UCSD-AML1 (cell line): ENCODE measurements at regions not wholly inside any gene's neighbourhood (a gene's known extent, or its start where the extent isn't known, plus 50 kb on each side); places are given as distances from the start of the nearest gene placed in this dataset.
"Not testable (repeated sequence)": the region's sequence is repeated elsewhere in the genome, so short reads cannot be mapped to it uniquely, and the experiment has no call there.

Source experiments
- DNase-seq: peaks from one replicate; lab custom pipeline; 2025; ENCODE audit not compliant: unreplicated experiment; lab: John Stamatoyannopoulos, UW

DNA sequence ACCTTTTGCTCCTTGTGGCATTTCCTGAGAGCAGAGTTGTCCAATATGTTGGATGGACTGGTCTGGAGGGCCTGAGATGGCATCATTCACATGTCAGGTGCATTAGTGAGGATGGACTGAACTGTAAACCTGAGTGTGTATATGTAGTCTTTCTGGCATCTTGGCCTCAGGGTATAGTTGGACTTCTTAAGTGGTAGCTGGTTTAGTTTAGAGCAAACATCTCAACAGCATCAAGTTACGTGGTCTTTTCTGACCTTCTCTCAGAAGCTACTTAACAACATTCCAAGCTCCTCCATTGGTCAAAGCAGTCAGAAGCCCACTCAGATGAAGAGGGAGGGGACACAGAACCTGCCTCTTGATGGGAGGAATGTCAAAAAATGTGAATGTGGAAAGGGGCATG lies 829.9 kb downstream of the METTL15 start:
- DNase-seq, result no peak

DNA sequence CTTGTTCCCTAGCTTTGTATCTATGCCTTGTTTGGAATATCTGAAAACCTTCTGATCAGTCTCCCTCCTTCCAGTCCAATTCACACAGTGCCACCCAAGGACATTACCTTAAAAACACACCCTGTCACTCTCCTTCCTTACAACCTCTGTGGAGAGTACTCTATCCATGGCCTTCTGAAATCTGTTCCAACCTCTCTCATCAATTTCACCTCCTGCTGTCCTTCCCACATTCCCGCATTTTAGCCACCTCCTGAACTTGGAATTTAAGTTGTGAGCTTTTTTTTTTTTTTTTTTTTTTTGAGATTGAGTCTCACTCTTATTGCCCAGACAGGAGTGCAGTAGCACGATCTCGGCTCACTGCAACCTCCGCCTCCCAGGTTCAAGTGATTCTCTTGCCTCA lies 824.8 kb downstream of the METTL15 start:
- DNase-seq, result no peak

DNA sequence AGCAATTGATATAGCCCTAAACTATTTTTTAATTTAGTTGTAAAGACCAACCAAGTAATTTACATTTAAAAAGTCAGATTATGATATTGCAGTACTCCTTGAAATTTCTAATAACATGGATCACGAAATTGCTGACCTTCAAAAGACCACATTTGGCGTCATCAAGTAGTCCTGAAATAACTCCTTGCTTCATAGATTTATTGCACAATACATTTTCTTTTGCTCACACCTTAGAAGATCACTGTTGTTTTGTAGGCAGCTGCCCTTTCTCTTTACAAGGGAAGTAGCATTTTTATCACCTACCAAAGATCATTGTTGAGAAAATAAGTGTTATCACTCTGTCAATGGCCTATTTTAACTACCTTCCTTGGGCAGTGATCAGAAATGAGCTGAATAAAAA lies 815.8 kb downstream of the METTL15 start:
- no peak for DNase-seq

DNA sequence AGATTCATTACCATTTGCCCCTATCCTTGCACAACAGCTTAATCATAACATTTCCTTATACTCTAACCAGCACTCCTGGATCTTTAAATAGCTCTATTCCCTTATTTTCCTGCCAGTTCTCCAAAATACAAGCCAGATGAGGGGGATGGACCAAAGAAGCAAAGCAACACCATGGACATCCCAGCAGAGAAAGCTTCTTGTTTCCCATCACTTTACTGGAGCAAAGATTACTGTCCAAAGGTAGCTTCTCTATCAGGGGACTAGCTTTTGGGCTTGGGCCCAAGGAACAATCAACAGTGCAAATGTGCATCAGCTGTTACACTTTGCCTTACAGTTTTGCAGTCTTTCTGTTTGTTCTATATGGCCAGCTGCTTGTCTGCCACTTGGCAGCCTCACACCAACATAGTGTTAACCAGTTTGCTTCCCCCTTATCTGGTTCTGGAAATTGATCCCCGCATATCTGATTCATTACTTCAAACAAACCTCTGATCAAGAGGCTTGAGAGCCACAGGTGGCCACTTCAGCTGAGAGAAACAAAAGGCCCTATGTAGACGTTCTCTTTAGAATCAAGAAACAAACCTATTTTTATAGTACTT lies 814.3 kb downstream of the METTL15 start:
- no peak for DNase-seq

DNA sequence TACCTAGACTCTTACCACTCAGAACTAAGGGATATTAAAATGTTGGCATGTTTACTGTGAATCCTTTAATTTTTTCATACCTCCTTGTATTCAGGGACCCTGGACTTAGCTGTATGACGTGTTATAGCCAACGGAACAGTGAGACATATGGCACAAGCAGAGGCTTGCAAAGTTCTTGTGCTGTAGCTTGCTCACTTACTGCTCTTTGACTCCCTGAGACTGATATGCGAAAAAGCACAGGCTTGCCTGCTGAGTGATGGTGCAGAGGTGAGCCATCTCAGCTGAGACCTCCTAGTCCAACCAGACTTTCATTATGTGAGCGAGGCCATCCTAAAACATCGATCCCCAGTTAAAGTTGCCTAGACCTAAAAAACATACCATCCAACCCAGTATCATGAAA lies 811.0 kb downstream of the METTL15 start:
- DNase-seq, result no peak

DNA sequence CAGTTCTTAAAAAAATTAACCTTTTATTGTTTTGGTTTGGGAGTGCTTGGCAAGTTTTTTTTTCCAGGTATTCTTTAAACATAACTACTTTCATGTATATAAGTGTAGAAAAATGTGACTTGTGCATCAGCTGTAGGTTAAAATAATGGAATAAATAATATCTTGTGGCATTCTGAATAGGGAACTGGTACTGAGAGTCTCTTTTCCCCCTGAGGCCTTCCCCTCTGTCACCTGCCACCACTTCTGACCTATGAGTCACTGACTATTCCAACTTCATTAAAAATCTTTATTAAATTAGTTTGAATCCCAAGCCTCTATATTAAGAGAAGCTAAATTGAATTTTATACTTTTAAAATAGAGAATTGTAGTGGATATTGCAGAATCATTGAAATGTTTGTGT lies 805.7 kb downstream of the METTL15 start:
- DNase-seq, result no peak

DNA sequence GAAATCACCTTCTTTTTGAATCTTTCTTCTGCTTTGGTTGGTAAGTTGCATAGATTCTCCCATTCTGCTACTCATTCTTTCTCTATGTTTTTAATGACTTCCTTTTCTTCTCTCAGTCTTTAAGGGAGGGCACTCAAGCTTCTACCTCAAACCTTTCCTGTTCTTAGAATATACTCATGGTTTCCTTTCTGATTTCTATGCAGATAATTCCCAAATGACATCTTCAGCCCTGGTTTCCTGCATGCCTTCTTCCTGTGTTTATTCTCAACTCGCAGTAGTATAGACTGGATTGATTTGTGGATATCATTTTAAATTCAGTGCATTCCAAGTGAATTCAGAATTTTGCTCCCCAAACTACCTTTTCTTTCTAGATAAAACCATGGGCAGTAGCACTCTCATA lies 803.6 kb downstream of the METTL15 start:
- no peak for DNase-seq

DNA sequence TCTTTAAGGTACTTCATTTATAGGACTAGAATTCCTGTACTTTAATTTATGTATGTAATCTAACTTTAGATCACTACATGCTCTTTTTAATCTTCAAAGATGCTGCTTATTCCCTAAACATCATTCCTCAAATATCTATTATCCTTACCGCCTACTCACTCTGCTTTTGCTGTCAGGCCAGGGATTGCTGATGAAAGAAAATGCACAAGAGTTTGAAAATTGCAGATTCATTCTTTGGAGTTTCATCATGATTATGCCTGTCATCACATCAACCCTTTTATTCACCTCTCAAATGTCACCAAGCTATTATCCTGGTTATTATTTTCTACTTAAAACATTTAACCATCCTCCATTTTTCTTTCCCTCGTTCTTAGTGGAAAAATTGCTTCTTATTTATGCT lies 802.7 kb downstream of the METTL15 start:
- DNase-seq, result no peak

DNA sequence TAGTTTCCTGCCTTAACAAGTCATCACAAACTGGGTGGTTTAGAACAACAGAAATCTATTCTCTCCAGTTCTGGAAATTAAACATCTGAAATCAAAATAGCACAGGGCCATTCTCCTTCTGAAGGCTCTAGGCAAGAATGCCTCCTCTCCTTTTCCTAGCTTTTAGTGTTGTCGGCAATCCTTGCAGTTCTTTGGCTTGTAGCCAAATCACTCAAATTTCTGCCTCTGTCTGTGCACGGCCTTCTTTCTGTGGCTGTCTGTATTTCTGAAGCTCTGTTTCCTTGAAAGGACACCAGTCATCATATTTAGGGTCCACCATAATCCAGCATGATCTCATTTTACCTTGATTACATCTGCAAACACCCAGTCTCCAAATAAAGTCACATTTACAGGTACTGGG lies 795.5 kb downstream of the METTL15 start:
- no peak for DNase-seq

DNA sequence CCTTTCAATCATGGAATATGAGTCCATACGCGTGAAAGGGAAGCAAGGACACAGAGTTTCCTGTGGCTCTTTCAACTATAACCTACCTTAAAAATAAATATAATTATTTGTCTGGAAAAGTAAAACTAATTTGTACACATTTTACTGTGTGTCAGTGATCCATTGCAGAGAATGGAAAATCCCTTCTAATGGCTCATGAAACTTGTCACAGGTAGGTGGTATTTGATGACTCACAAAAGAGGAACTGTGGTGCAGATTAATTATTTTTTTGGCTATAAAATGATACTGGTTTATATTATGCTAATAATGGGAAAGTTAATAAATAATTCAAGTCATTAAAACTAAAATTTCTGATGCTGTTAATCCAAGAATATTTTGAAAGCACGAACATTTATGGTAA lies 792.2 kb downstream of the METTL15 start:
- no peak for DNase-seq

DNA sequence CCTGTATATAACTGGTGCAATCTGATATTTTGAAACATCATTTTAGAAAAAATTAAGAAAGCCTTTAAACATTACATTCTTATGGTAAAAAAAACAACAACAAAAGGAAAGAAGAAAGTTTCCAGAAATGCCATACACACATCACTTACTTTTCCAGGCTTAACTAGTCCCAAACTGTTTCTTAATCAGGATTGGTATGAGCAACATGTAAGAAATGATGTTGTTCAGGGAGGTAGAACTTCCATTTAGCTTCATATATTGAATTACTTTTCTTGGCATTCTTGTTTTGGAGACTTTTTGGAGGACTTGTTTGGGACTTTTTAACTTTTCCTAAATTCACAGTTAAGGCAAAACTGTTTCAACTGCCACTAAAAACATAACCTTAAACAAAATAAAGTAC lies 791.5 kb downstream of the METTL15 start:
- DNase-seq, result no peak

DNA sequence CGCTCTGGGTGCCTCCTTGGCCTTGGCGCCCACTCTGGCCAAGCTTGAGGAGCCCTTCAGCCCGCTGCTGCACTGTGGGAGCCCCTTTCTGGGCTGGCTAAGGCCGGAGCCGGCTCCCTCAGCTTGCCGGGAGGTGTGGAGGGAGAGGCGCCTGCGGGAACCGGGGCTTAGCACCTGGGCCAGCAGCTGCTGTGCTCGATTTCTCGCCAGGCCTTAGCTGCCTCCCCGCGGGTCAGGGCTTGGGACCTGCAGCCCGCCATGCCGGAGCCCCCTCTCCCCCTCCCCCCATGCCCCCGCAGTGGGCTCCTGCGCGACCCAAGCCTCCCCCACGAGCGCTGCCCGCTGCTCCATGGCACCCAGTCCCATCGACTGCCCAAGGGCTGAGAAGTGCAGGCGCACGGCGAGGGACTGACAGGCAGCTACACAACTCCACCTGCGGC lies 782.4 kb downstream of the METTL15 start:
- DNase-seq, result not testable (repeated sequence)

DNA sequence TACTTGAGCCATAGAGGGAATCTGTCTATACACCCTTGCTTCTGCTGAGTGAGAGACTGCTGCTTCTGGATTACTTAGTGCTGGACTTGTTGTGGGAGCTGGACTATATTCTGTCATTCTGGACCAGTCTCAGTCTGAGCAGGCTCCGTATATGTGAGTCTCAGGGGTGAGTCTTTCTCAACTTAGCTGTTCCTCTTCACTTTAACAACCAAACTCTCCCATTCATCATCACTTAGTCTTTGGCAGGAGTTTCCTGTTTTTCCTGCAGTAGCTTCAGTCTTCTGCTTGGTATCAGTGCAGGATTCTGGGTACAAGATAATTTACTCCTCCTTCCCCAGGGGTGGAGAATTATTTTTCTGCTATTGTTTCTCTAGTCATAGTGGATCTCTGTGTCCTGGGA lies 779.5 kb downstream of the METTL15 start:
- no peak for DNase-seq

DNA sequence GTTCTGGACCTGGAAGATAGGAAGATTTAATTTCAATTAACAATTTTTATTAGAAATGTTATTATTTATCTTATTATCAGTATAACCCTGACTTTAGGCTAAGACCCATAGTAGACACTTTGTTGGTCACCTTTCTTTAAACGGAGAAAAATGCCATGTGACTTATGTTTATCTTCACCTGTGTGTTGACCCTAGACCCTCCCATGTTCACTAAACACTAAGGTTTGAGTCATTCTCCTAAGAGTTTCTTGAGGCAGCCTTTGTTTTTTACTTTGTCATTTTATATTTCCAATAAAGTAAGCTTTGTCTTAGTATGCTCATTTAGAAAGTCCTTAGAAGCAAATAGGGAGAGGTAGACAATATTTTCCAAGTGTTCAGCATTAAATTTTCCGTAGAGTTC lies 771.7 kb downstream of the METTL15 start:
- no peak for DNase-seq

DNA sequence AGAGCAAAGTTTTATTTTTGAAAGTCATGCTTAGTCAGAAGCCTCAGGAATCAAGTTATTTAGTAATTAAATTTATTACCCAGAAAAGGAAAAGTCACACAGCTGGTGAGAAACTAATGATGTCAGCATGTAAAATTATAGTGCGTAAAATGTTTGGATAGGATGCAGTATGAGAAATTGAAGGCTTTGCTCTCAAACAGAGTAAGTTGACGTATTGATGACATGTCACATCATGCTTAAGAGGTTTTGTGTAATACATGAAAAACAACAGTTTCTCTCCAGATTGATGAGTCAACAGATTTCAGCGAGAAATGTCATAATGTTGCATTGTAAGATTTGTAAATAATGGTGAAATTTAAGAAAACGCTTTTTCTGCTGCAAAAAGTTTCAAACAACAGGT lies 769.8 kb downstream of the METTL15 start:
- DNase-seq, result no peak

DNA sequence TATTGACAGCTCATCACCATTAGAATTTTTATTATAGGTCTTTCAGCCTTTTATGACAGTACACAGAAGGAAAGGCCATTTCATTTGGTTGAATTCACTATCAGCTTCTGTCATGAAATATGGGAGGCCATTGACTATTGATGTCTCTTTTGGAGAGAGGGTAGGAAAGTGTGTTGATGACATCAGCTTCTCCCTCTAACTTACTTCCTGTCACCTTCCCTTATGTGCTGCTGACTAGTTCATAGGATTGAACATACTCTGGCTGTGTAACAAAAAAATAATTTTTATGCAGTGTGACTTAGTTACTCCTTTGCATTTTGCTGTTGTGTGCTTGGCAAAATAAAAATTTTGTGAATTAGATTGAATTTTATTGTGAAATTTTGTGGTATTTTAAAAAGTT lies 769.2 kb downstream of the METTL15 start:
- no peak for DNase-seq

DNA sequence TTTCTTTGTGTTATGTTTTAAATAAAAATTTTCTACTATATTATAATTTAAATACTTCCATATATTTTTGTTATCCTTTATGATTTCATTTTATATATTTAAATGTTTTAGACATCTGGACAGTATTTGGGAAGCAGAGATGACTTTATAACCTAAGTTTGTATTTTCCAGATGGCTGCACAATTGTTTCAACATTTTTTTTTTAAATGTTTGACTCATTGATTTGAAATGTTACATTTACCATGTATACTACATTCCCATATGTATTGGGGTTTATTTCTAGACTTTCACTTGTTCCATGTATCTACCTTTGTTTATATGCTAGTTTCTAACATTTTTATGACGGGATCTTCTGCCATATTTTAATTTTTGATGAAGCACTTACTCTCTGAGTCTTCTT lies 766.5 kb downstream of the METTL15 start:
- DNase-seq, result no peak

DNA sequence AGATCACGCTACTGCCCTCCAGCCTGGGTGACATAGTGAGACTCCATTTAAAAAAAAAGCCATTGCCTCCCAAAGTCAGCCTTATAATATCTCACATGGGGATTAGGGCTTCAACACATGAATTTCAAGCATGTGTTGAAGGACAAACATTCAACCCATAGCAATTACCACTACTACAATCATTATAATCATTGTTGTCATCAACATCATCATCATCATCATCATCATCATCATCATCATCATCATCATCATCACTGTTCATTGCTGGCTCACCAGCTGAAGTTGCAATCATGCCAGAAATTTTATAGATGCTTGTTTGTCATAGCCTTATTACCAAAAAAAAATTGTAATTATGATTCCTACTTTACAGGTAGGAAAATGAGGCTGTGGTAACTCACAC lies 762.9 kb downstream of the METTL15 start:
- no peak for DNase-seq

DNA sequence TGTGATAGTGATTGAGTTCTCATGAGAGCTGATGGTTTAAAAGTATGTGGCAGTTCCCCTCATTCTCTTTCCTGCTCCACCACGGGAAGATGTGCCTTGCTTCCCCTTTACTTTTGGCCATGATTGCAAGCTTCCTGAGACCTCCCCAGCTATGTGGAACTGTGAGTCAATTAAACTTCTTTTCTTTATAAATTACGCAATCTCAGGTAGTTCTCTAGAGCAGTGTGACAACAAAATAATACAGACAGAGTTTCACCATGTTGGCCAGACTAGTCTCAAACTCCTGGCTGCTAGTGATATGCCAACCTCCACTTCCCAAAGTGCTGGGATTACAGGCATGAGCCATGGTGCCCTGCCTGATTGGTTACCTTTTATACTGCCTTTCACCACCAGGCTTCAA lies 755.2 kb downstream of the METTL15 start:
- no peak for DNase-seq

DNA sequence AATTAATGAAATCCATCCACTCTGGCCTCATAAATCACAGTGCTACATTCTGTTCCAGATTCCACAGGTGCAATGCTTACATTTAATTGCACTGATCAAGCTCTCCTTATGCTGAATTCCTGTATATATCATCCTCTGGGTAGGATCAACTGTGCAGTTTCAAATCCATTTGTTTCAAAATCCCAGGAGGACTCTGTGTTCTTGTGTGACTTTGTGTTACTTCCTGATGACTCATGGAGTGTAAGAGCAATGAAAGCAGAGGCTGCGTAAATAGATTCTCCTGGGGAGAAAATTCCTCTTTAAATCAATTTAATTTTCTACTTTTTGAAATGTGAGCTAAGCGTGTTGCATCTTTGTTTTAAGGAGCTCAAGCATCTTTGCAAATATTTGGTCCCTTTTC lies 752.7 kb downstream of the METTL15 start:
- DNase-seq, result no peak

DNA sequence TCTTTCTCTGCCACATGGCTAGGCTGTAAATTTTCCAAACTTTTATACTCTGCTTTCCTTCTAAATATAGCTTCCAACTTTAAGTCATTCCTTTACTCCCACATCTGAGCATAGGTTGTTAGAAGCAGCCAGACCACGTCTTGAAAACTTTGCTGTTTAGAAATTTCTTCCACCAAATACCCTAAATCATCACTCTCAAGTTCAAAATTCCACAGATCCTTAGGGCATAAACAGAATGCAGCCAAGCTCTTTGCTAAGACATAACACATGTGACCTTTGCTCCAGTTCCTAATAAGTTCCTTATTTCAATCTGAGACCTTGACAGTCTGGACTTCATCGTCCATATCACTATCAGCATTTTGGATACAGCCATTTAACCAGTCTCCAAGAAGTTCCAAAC lies 749.9 kb downstream of the METTL15 start:
- no peak for DNase-seq

DNA sequence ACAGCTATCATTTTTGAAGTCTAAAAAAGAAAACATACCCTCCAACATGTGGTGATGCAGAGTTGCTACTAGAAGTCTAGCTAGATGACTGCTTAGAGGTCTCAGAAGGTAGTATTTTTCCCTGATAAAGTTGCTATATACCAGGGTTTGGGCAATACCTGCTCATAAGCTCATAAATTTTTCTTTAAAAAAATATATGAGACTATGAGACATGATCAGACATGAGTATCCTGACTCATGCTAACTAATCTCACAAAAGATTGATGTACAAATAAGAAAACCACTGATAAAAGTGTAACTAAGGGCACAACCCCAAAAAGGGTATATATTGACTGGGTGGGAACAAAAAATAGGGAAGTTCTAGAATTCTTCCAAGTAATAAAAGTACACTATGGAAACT lies 740.9 kb downstream of the METTL15 start:
- DNase-seq, result no peak

DNA sequence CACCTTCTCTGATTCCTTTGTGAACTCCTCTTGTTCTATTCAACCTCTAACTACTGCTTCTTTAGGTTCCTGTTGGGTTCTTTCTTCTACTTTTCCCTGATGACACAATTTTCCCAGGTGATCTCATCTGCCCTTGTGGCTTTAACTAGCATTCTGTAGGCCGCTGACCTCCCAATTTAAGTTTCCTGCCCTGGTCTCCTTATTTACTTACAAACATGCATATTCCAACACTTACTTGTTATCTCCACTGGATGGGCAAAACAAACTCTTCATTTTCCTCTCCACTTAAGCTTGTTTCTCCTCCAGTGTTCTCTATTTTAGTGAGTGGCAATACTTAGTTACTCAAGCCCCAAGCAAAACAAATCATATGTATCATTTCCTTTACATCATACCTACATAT lies 734.5 kb downstream of the METTL15 start:
- no peak for DNase-seq

DNA sequence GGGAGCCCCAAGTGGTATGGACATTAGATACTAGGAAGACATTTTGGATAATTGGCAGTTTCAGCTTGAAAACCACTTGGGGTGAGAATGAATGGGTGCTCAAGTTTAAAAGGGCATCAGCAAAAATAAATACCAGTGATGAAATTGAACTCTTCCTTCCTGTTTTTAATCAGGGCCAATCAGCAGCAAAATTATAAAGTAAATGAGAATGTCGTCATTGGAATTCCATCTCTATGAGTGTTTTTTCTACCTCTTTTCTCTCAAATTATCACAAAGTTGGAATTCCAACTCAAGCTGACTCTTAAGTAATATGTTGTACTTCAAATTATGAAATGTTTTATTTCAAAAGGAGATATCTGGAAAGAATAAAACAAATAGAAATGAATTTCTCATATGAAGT lies 730.6 kb downstream of the METTL15 start:
- DNase-seq, result no peak
